ENCODE measurements at regions not wholly inside any gene's neighbourhood (a gene's known extent, or its start where the extent isn't known, plus 50 kb on each side); places are given as distances from the start of the nearest gene placed in this dataset.

GRCh38 chr9:106634183-106634582 is 228.8 kb upstream of the ZNF462 start:
- H3K4me3 ChIP-seq (ENCODE audit: low read depth, low read length), result no peak overlapping the region
- DNase-seq (ENCODE audit: low read depth), result no peak
- TF ChIP-seq POLR2A (IDR thresholded peaks at IDR 0.05; ENCODE audit: extremely low read depth, insufficient read length), result no peak
- no peak for TF ChIP-seq CTCF (IDR thresholded peaks at IDR 0.05; ENCODE audit: low read depth, low read length)
- TF ChIP-seq MAX (IDR thresholded peaks at IDR 0.05; ENCODE audit: low read depth, low read length), result no peak
- TF ChIP-seq MYC (IDR thresholded peaks at IDR 0.05; ENCODE audit: low read depth, low read length), result no peak

- DNase-seq (ENCODE audit: low read depth), result no peak
- TF ChIP-seq MYC (IDR thresholded peaks at IDR 0.05; ENCODE audit: low read depth, low read length), result no peak
- no peak for TF ChIP-seq CTCF (IDR thresholded peaks at IDR 0.05; ENCODE audit: low read depth, low read length)
- no peak for TF ChIP-seq POLR2A (IDR thresholded peaks at IDR 0.05; ENCODE audit: extremely low read depth, insufficient read length)
- no peak for TF ChIP-seq MAX (IDR thresholded peaks at IDR 0.05; ENCODE audit: low read depth, low read length)
- no peak overlapping the region for H3K4me3 ChIP-seq (ENCODE audit: low read depth, low read length)
These were observed 228.3 kb upstream of the ZNF462 start for GRCh38 chr9:106634641-106635040.

- DNase-seq (ENCODE audit: low read depth), result no peak
- no peak overlapping the region for H3K4me3 ChIP-seq (ENCODE audit: low read depth, low read length)
- TF ChIP-seq POLR2A (IDR thresholded peaks at IDR 0.05; ENCODE audit: extremely low read depth, insufficient read length) (no peak), MYC (IDR thresholded peaks at IDR 0.05; ENCODE audit: low read depth, low read length) (no peak), CTCF (IDR thresholded peaks at IDR 0.05; ENCODE audit: low read depth, low read length) (no peak), MAX (IDR thresholded peaks at IDR 0.05; ENCODE audit: low read depth, low read length) (no peak)
These were observed 225.5 kb upstream of the ZNF462 start for GRCh38 chr9:106637486-106637885.

GRCh38 chr9:106639873-106640568 is 222.9 kb upstream of the ZNF462 start:
- no peak for DNase-seq (ENCODE audit: low read depth)
- TF ChIP-seq POLR2A (IDR thresholded peaks at IDR 0.05; ENCODE audit: extremely low read depth, insufficient read length) (no peak), CTCF (IDR thresholded peaks at IDR 0.05; ENCODE audit: low read depth, low read length) (no peak), MYC (IDR thresholded peaks at IDR 0.05; ENCODE audit: low read depth, low read length) (no peak), MAX (IDR thresholded peaks at IDR 0.05; ENCODE audit: low read depth, low read length) (no peak)
- no peak overlapping the region for H3K4me3 ChIP-seq (ENCODE audit: low read depth, low read length)

- DNase-seq (ENCODE audit: low read depth), result no peak
- TF ChIP-seq POLR2A (IDR thresholded peaks at IDR 0.05; ENCODE audit: extremely low read depth, insufficient read length) (no peak), CTCF (IDR thresholded peaks at IDR 0.05; ENCODE audit: low read depth, low read length) (no peak), MAX (IDR thresholded peaks at IDR 0.05; ENCODE audit: low read depth, low read length) (no peak), MYC (IDR thresholded peaks at IDR 0.05; ENCODE audit: low read depth, low read length) (no peak)
- no peak overlapping the region for H3K4me3 ChIP-seq (ENCODE audit: low read depth, low read length)
These were observed 219.6 kb upstream of the ZNF462 start for GRCh38 chr9:106643211-106643930.

Measured in NB4 (cell line).